NOMO-1 treated with DMSO at 0.1 percent for 48 hours (cell line): ENCODE measurements at regions not wholly inside any gene's neighbourhood (a gene's known extent, or its start where the extent isn't known, plus 50 kb on each side); places are given as distances from the start of the nearest gene placed in this dataset.

Source experiments
- DNase-seq: peaks from one replicate; lab custom pipeline; 2025; ENCODE audit not compliant: unreplicated experiment; lab: John Stamatoyannopoulos, UW

DNA sequence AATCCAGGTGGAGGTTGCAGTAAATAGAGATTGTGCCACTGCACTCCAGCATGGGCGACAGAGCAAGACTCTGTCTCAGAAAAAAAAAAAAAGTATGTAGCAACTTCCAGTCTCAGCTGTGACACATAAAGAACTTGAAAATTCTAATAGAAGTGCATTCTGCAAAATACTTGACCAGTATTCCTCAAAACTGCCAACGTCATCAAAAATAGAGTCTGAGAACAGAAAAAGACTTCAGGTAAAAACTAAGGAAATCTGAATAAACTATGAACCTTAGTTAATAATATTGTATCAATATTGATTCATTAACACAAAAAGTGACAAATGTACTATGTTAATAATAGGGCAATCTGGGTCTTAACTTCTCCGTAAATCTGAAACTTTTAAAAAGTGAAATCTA, 76.7 kb upstream of the WDR75 start:
- DNase-seq: no peak

DNA sequence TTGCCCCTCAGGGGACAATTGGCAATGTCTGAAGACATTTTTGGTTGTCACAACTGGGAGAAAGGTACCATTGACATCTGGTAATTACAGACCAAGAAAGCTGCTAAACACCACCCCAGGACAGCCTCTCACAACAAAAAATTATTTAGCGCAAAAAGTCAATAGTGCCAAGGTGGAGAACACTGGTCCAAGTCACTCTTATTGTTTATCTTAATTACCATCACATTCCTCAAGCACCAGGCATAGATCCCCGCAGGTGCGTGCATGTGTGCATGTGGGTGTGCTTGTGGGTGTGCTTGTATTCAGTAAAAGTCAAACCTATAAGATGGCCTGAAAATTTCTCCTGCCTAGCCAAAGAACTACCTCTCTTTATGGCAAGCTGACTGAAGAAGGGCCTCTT, 74.9 kb upstream of the WDR75 start:
- no peak for DNase-seq

DNA sequence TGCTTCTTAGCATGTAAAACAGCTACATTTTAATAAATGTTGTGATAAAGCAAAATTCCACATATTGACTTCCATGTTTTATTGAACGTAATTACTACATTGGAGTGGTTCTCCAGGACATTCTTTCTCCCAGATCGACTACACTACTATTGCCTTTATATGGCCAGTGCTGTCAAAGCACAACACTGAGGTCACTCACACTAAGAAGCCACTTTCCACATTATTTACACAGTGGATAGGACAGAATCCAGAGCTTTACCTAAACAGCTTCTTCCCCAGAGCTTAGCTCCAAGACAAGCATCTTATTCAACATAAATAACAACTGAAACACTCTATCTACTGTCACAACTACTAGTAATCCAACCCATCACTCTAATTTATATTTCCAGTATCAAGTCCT, 73.9 kb upstream of the WDR75 start:
- no peak for DNase-seq

DNA sequence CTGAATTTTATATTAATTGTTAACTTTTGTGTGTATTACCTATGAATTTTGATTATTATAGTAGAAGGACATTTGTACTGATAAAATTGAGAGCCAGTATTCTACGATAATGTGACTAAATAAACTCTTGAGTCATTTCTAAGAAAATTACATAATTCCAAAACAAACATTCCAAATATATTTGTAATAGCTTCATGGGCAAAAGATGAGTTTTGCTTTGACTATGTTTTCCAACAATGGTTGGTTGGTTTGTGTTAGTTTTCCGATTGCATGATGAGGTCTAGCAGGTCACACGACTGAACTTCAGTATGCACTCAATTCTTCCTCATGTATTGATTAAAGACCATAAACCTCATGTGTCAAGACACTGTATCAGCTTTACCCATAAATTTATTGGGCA, 71.7 kb upstream of the WDR75 start:
- DNase-seq: no peak

DNA sequence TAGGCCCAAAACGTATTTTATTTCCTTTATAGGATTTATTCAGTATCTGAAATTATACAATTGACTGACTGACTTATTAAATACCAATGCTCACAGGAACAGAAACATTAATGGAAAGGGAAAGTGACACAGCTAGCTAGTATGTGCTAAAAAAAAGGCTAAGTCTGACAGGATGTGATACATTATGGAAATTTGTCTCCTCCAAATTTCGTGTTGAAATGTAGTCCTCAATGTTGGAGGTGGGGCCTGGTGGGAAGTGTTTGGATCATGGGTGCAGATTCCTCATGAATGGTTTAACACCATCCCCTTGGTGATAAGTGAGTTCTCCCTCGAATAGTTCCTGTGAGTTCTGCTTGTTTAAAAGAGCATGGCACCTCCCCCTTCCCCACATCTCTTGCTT, 70.6 kb upstream of the WDR75 start:
- no peak for DNase-seq

DNA sequence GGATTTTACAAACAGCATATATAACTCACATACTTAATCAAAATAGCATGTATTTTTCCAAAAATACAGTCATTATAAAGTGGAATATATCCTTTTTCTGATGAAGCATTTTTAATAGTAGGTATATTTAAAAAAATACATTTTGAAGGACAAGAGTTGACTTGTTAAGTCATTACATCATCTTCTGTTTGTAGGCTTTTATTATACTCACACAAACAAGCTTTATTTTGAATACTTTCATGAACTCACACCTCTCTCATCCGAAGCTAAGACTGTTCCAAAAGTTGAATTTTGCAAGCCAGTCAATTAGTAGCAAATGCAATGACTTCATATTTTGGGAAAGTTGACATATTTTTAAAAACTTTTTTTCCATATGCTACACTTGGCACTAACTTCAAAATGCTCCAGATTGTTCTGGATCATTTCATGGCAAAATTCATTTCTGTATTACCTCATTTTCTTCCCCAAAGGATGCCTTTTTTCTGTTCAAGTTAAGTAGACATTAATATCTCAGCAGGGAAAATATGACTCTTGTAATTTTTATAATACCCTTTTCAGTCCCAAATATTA, 68.5 kb upstream of the WDR75 start:
- DNase-seq: no peak

DNA sequence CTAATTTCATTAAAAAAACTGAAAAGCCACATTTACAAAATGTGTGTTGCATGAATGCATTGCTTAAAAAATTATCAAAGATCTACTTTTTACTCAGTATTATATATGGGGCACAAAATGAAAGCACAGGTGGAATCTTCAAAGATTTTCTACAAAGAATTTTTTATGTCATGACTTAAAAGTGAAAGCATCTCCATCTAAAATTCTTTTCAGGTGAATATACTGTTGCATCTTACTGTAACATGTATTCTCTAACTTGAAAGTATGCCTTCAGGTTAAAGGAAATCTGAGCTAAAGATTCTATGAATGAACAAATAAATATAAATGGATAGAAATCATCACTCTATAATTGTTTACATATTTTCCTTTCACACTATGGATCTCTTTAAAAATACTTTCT, 66.8 kb upstream of the WDR75 start:
- DNase-seq: no peak

DNA sequence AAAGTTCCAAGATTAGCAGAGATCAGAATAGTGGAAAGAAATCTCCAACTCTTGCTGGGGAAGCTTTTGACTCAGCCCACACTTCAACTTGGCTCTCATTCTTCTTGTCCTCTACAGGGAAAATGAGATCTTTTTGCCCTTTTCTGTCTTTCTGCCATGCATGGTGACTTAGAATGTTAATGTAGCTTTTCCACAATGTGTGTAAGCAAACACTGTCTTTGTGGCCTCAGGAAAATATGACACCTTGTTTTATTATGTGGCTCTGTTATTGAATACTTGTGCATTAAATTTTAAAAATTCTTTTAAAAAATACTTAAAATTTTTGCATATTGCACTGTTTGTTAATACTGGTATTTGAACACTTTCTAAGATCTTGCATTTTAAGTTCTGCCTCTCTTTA, 65.4 kb upstream of the WDR75 start:
- DNase-seq: no peak

DNA sequence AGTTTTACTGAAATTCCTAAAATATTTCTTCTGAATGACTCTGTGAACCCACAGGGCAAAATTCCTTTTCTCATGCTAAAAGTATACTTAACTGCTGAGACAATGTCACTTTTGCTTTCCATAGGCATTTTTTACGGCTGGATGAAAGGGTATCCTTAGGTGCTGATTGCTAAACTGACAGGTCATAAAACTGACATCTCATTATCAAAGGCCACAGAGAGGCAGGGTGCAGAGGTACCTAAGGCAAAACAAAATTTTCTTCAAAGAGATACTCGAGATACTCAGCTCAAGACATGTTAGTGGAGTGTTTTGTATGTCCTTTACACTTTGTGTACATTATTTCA, 62.0 kb upstream of the WDR75 start:
- DNase-seq: no peak

DNA sequence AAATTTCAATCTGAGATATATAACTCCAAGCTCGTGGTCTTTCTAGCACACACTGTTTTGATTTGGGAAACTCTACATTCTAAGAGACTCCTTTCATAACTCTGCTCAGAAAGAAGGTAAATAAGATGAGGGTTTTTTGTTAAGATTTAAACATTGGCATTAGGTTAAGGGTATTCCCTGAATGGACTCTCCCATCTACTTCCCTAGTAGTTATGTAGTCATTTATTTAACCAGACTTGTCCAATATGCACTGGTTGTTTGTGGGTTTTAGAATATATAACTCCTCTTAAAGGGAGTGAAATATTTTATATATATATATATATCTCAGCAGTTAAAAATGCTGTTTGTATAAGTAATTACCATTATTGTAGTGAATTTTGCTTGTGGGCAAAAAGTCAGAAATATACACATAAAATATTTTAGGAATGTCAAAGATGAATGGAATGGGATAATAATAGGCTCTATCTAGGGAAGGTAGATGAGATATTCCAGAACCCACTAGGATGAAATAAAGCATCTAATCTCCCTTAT, 61.5 kb upstream of the WDR75 start:
- DNase-seq: no peak

DNA sequence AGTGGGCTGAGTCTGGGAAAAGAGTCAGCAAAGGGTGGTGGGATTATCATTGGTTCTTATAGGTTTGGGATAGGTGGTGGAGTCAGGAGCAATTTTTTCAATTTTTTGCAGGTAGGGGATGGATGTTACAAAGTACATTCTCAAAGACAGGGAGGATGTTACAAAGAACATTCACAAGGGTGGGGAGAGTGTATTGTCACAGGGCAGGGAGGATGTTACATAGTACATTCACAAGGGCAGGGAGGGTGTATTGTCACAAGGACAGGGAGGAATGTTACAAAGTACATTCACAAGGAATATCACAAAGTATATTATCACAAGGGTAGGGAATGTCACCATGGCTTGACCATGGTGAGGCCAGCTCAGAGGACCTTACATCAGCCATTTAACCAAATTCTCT, 58.6 kb upstream of the WDR75 start:
- no peak for DNase-seq

DNA sequence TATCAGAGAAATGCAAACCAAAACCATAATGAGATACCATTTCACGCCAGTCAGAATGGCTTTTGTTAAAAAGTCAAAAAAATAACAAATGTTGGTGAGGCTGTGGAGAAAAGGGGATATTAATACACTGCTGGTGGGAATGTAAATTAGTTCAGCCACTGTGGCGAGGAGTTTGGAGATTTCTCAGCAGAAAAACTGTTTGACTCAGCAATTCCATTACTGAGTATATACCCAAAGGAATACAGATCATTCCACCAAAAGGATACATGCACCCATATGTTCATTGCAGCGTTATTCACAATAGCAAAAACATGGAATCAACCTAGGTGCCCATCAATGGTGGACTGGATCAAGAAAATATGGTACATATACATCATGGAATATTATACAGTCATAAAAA, 54.5 kb upstream of the WDR75 start:
- DNase-seq: no peak

DNA sequence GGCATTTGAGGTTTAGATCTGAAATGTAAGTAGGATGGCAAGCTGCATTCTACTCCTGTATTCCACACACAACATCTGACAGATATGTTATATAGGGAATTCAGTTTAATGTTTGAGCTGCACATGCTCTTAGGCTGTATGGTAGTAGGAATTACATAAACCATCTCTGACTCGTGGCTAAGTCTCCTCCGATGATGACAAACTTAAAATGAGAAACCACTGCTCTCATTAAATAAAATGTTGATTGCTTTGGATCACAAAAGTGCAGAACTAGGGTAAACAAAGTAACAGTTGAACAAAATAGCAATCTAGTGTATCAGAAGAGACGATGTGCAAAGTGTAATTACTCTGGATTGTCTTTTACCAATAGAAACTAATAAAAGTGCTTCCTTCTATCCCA, 50.1 kb upstream of the WDR75 start:
- DNase-seq: no peak
